Endothelial cell (in vitro differentiated cells): ENCODE measurements at regions not wholly inside any gene's neighbourhood (a gene's known extent, or its start where the extent isn't known, plus 50 kb on each side); places are given as distances from the start of the nearest gene placed in this dataset.

Experiments
- DNase-seq: peaks from one replicate; pipeline ENCODE4 v3.0.0; 2021; ENCODE audit warnings: low spot score
- H3K27ac Mint-ChIP-seq: one replicate; pipeline ENCODE4 v1.8.0; 2021; ENCODE audit warnings: mixed read lengths, inconsistent platforms; ENCODE audit not compliant: unreplicated experiment
- H3K27me3 Mint-ChIP-seq: one replicate; pipeline ENCODE4 v1.8.0; 2021; ENCODE audit warnings: mild to moderate bottlenecking, moderate library complexity, mixed read lengths, inconsistent platforms; ENCODE audit not compliant: unreplicated experiment
- H3K36me3 Mint-ChIP-seq: one replicate; pipeline ENCODE4 v1.8.0; 2021; ENCODE audit warnings: mild to moderate bottlenecking, low read depth, mixed read lengths, inconsistent platforms; ENCODE audit not compliant: unreplicated experiment
- H3K4me1 Mint-ChIP-seq: one replicate; pipeline ENCODE4 v1.8.0; 2021; ENCODE audit warnings: mild to moderate bottlenecking, mixed read lengths, inconsistent platforms; ENCODE audit not compliant: unreplicated experiment
- H3K4me3 Mint-ChIP-seq: one replicate; pipeline ENCODE4 v1.8.0; 2021; ENCODE audit warnings: mild to moderate bottlenecking, mixed read lengths, inconsistent platforms; ENCODE audit not compliant: unreplicated experiment
- H3K9me3 Mint-ChIP-seq: one replicate; pipeline ENCODE4 v1.8.0; 2021; ENCODE audit warnings: mixed read lengths, inconsistent platforms; ENCODE audit not compliant: unreplicated experiment
- TF ChIP-seq, protein P1 (sequence below): fragments of 200-600 bp; sonication (generic); IDR thresholded peaks from one replicate; pipeline ENCODE4 v1.5.0; 2021; ENCODE audit warnings: antibody characterized with exemption; ENCODE audit not compliant: unreplicated experiment

DNA sequence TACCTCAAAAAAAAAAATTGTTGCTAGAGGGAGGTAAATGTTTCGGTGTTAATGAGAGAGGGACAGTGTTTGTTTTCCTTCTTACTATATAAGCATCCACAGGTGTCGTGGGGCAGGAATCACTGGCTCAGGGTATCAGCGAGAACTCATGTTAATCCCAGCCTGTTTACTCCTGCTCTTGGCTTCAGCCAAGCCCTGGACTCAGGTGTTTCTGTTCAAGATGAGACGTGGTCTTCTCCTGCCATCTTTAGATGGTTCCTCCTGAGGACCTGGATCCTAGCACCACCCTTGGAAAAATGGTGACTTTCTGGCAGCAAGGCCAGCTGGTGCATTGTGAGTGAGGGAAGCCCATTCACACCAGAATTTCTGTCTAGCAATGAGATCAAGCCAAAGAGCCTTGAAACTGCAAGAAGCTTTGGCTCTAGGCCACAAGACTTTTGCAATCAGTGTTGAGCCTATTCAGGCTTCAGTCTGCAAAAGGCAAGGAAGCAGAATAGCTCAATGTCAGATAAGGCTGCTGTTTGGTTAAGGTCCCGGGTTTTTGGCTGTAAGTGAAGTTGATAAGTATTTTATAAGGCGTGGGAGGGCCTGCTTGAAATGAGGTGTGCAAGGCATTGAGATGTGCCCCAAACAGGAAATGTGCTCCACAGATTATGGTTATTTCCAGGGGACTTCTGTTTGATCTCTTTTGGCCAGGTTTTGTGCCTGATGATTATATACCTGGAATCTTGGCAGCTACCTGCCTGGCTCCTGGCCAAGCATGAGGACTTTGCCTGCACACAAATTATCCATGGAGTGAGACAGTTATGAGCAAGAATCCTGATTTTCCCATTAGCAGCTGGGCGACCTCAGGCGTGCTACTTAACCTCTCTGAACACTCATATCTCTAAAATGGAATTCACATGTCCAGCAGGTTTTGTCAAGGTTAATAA is 99.8 kb downstream of the TENT4A start:
- Mint-ChIP-seq H3K4me3 (no peak overlapping the region), H3K27me3 (no peaks in the 10 kb centered on the region), H3K9me3 (no peaks in the 10 kb centered on the region), H3K36me3 (no peaks in the 10 kb centered on the region), H3K4me1 (no peaks in the 10 kb centered on the region), H3K27ac (no peak overlapping the region)
- no peak for DNase-seq
- TF ChIP-seq, protein P1, sequence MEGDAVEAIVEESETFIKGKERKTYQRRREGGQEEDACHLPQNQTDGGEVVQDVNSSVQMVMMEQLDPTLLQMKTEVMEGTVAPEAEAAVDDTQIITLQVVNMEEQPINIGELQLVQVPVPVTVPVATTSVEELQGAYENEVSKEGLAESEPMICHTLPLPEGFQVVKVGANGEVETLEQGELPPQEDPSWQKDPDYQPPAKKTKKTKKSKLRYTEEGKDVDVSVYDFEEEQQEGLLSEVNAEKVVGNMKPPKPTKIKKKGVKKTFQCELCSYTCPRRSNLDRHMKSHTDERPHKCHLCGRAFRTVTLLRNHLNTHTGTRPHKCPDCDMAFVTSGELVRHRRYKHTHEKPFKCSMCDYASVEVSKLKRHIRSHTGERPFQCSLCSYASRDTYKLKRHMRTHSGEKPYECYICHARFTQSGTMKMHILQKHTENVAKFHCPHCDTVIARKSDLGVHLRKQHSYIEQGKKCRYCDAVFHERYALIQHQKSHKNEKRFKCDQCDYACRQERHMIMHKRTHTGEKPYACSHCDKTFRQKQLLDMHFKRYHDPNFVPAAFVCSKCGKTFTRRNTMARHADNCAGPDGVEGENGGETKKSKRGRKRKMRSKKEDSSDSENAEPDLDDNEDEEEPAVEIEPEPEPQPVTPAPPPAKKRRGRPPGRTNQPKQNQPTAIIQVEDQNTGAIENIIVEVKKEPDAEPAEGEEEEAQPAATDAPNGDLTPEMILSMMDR, result no peak

DNA sequence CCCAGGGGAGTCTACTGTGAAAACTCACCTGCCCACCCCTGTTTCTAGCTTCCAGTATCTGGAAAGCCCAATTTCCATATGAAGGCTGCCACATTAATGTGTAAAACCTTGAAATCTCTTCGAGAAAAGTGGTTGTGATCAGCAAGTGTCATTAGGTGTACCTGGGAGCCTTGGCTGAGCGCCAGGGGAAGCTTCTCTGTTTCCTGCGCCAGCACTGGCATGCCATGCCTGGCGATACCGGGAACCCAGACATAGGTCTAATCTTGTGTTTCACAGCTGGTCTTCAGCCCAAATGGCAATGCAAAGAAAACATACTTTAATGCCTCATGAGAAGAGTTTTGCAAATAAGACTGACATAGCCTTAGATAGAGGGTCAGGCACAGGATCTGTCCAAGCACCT is 101.6 kb downstream of the TENT4A start:
- no peaks in the 10 kb centered on the region for H3K4me1 Mint-ChIP-seq
- H3K27me3 Mint-ChIP-seq, result no peaks in the 10 kb centered on the region
- no peak overlapping the region for H3K27ac Mint-ChIP-seq
- H3K9me3 Mint-ChIP-seq, result no peaks in the 10 kb centered on the region
- no peak for DNase-seq
- no peaks in the 10 kb centered on the region for H3K36me3 Mint-ChIP-seq
- TF ChIP-seq, protein P1, result no peak
- H3K4me3 Mint-ChIP-seq, result no peak overlapping the region

DNA sequence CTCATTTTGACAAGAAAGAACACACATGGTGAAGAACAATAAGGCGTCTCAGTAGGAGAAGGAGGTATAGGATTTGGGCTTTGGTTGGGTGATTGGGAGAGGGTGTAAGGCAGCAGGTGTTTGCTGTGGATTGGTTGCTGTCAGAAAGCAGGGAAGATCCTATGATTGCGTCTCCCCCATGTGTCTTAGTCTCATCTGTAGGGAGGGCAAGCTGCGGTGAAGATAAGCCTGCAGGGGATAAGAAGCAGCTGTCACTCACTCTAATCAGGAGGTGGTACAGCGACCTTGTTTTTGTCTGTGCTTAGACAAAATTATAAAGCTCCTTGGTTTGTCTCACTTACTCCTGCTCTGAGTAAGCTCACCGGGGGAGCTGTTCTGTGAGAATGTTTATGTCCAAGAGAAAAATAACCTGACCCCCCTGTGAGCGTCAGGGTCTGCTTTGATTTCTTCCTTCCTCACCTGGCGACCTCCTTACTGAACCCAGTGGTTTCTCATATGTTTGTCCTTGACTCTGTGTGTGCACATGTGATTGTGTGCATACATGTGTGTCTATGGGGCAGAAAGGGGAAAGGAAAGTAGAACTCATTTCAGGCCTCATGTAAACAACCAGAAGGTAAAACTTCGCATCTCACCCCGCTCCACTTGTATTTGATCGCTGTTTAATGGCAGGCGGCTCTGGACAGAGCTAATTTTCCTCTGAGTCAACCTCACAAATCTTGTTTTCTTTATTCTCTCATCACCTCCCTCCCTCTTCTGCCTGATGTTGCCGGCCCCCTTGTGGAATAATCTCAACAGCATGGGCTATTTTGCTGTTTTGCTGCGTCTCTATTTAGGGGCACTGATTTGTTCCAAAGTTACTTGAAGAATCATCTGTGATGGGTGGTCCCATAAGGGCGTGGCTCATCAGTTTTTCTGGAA is 105.6 kb downstream of the TENT4A start:
- H3K27me3 Mint-ChIP-seq, result peaks cover 4% of the 10 kb centered on the region
- no peaks in the 10 kb centered on the region for H3K36me3 Mint-ChIP-seq
- no peak overlapping the region for H3K4me3 Mint-ChIP-seq
- no peak for DNase-seq
- H3K4me1 Mint-ChIP-seq, result no peaks in the 10 kb centered on the region
- TF ChIP-seq, protein P1, result no peak
- H3K27ac Mint-ChIP-seq, result no peak overlapping the region
- H3K9me3 Mint-ChIP-seq, result no peaks in the 10 kb centered on the region

DNA sequence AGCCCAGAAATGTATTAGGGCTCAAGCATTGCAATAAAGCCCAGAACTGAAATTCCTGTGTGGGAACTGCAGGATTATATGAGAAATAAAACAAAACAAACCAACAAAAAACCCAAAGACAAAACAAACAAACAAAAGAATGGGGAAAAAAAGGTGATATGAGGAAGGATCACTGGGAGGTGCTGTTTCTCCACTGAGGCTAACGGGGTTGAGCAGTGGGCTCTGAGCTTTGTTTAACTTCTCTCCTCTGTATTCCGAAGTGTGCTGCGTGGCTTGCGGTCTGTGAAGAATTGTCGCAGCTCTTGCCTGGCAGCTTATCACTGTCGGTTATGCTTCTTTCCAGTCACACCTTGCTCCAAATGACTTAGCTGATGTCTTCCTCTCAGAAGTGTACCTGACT is 106.3 kb downstream of the TENT4A start:
- H3K36me3 Mint-ChIP-seq, result no peaks in the 10 kb centered on the region
- TF ChIP-seq, protein P1, result no peak
- H3K27me3 Mint-ChIP-seq, result peaks cover 4% of the 10 kb centered on the region
- no peaks in the 10 kb centered on the region for H3K9me3 Mint-ChIP-seq
- H3K27ac Mint-ChIP-seq, result no peak overlapping the region
- no peak for DNase-seq
- H3K4me3 Mint-ChIP-seq, result no peak overlapping the region
- no peaks in the 10 kb centered on the region for H3K4me1 Mint-ChIP-seq
